Tibial nerve (tissue), 4 donors: ENCODE measurements at regions not wholly inside any gene's neighbourhood (a gene's known extent, or its start where the extent isn't known, plus 50 kb on each side); places are given as distances from the start of the nearest gene placed in this dataset.

Experiments used
- DNase-seq, 2 donors: peaks; one replicate each; pipeline ENCODE4 v3.0.0-alpha.2; 2019; ENCODE audit warnings: low spot score in 2 of 2
- H3K27ac ChIP-seq, 4 donors: fragments of 200-600 bp; sonication (generic) in 3 of 4; one replicate each; pipeline ENCODE4 v1.5.1; 2017 to 2019; ENCODE audit warnings: mild to moderate bottlenecking in 1 of 4
- H3K27me3 ChIP-seq, 2 donors: fragments of 200-600 bp; sonication (generic) in 1 of 2; one replicate each; pipeline versions ENCODE4 v1.5.1 to v1.6.0; 2017 to 2019
- H3K36me3 ChIP-seq, 3 donors: fragments of 200-600 bp; sonication (generic); one replicate each; pipeline ENCODE4 v1.5.1; 2018 to 2019
- H3K4me1 ChIP-seq, 4 donors: fragments of 200-600 bp; sonication (generic) in 3 of 4; one replicate each; pipeline ENCODE4 v1.5.1; 2017 to 2019
- H3K4me3 ChIP-seq, 4 donors: fragments of 200-600 bp; sonication (generic) in 3 of 4; one replicate each; pipeline ENCODE4 v1.5.1; 2017 to 2019; ENCODE audit warnings: mild to moderate bottlenecking in 1 of 4, moderate library complexity in 1 of 4
- H3K9me3 ChIP-seq, 4 donors: fragments of 200-600 bp; sonication (generic) in 3 of 4; one replicate each; pipeline ENCODE4 v1.5.1; 2017 to 2019
- EP300 ChIP-seq, 2 donors: sonication (generic); formaldehyde crosslinking; IDR thresholded peaks; one replicate each; pipeline ENCODE4 v1.6.1; 2017; ENCODE audit warnings: antibody characterized with exemption in 2 of 2, mild to moderate bottlenecking in 1 of 2
- POLR2A ChIP-seq, 2 donors: fragments of 450-650 bp; IDR thresholded peaks; one replicate each; pipeline ENCODE4 v1.6.1; 2017; ENCODE audit warnings: antibody characterized with exemption in 2 of 2, mild to moderate bottlenecking in 2 of 2, moderate library complexity in 2 of 2
- WGBS, 2 donors: methylation state at CpG; one replicate each; pipeline ENCODE4 v1.1.5; 2018; 5-methylcytosine and 5-hydroxymethylcytosine counted together
- TF ChIP-seq, protein P1 (sequence below), 5 experiments: fragments of 200-600 bp in 3 of 5; fragments of 450-650 bp in 2 of 5; sonication (generic) in 3 of 5; IDR thresholded peaks; one replicate each; pipeline ENCODE4 v1.5.1; 2016 to 2019; ENCODE audit warnings: antibody characterized with exemption in 5 of 5, mild to moderate bottlenecking in 3 of 5, moderate library complexity in 2 of 5

DNA sequence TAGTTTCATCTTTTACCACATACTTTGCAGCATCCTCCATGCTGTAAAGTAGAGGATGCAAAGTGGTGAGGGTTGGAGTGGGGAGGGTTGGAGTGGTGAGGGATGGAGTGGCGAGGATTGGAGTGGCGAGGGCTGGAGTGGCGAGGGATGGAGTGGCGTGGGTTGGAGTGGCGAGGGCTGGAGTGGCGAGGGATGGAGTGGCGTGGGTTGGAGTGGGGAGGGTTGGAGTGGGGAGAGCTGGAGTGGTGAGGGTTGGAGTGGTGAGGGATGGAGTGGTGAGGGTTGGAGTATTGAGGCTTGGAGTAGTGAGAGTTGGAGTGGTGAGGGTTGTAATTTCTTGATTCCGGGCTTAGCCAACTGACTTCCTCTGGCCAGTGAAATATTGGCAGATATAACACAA is 618.3 kb downstream of the MRPL39 start:
- Histone ChIP-seq H3K27me3 (no peaks in the 10 kb centered on the region), H3K27ac (no peak overlapping the region), H3K36me3 (no peaks in the 10 kb centered on the region), H3K9me3 (no peaks in the 10 kb centered on the region), H3K4me3 (no peak overlapping the region), H3K4me1 (no peaks in the 10 kb centered on the region)
- WGBS, 2 donors, result 87 to 93% methylated on average over 8 of the region's 8 CpGs
- no peak for DNase-seq
- TF ChIP-seq, protein P1, sequence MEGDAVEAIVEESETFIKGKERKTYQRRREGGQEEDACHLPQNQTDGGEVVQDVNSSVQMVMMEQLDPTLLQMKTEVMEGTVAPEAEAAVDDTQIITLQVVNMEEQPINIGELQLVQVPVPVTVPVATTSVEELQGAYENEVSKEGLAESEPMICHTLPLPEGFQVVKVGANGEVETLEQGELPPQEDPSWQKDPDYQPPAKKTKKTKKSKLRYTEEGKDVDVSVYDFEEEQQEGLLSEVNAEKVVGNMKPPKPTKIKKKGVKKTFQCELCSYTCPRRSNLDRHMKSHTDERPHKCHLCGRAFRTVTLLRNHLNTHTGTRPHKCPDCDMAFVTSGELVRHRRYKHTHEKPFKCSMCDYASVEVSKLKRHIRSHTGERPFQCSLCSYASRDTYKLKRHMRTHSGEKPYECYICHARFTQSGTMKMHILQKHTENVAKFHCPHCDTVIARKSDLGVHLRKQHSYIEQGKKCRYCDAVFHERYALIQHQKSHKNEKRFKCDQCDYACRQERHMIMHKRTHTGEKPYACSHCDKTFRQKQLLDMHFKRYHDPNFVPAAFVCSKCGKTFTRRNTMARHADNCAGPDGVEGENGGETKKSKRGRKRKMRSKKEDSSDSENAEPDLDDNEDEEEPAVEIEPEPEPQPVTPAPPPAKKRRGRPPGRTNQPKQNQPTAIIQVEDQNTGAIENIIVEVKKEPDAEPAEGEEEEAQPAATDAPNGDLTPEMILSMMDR (IDR thresholded peaks at IDR 0.05), result no peak
- no peak for TF ChIP-seq POLR2A (IDR thresholded peaks at IDR 0.05)
- TF ChIP-seq EP300 (IDR thresholded peaks at IDR 0.05), result no peak

DNA sequence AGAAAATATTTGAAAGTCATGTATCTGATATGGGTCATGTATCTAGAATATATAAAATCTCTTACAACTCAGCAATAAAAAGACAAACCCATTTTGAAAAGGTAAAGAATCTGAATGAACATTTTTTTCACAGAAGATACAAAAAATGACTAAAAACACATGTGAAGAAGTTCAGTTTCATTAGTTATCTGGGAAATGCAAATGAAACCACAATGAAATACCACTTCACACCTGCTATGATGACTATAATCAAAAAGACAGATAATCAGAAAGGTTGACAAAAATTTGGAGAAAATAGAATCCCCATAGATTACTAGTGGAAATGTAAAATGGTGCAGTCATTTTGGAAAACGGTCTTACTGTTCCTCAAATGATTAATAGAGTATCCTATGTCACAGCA is 631.0 kb downstream of the MRPL39 start:
- 68 to 85% methylated on average over 1 of the region's 1 CpG for WGBS, 2 donors
- H3K9me3 ChIP-seq, result peaks cover 0 to 16% (median 0%) of the 10 kb centered on the region in 4 donors
- H3K27ac ChIP-seq, result no peak overlapping the region
- DNase-seq, result no peak
- H3K27me3 ChIP-seq, result no peaks in the 10 kb centered on the region
- H3K36me3 ChIP-seq, result no peaks in the 10 kb centered on the region
- H3K4me3 ChIP-seq, result no peak overlapping the region
- no peaks in the 10 kb centered on the region for H3K4me1 ChIP-seq
- TF ChIP-seq, protein P1 (IDR thresholded peaks at IDR 0.05), result no peak
- TF ChIP-seq EP300 (IDR thresholded peaks at IDR 0.05), result no peak
- TF ChIP-seq POLR2A (IDR thresholded peaks at IDR 0.05), result no peak

DNA sequence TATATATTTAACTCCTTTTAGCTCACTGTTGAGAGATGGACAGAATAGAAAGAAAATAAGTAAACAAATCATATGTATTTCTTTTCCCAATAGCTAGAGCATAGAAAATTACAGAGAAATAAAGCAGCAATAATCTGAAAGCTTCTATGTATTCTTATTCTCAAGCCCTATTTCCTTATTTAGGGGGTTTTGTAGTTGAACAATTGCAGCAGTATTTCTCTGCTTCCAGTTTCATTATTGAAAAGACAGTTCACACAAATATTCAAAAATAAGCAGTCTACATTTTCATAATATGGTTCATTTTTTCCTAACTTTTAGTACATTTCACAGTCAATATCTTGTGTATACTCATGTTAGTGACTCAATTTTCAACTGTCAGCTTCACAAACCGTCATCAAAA is 638.2 kb downstream of the MRPL39 start:
- no peak for DNase-seq
- no peak overlapping the region for H3K4me3 ChIP-seq
- 45 to 52% methylated on average over 1 of the region's 1 CpG for WGBS, 2 donors

DNA sequence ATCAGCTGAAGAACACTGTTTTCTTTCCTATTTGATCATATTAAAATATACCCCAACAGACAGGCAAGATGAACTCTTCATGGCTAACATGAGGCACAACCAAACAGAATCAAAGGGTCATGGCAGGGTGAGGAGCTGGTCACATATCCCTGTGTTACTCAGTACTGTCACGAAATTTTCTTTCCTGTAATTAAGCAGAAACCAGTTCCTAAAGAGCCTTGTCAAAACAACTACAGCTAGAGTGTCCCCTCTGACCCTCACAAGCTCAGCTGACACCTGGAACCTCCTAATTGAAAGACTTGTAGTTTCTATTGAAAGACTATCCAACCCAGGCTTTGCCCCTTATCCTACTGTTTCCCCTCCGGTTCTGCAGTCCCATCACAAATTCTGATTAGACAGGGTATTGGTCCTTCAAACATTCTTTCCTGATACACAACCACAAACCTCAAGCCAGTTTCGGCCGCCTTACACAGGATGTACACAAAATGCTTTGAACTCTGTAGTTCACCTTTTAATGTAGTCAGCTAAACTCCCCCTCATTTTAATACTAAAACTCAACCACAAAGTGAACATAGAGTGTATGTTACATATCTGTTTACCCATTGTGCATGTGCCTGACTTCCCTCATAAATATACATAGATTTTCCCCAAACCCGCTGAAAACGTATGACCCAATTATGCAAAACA is 651.9 kb downstream of the MRPL39 start:
- no peak overlapping the region for H3K27ac ChIP-seq

More for the DNA sequence above, 638.2 kb downstream of the MRPL39 start:
- Histone ChIP-seq H3K36me3 (no peaks in the 10 kb centered on the region), H3K4me1 (no peaks in the 10 kb centered on the region), H3K9me3 (peaks cover 0 to 22% (median 0%) of the 10 kb centered on the region in 4 donors), H3K27ac (no peak overlapping the region), H3K27me3 (no peaks in the 10 kb centered on the region)
- TF ChIP-seq, protein P1 (IDR thresholded peaks at IDR 0.05), result no peak
- TF ChIP-seq POLR2A (IDR thresholded peaks at IDR 0.05) (no peak), EP300 (IDR thresholded peaks at IDR 0.05) (no peak)

DNA sequence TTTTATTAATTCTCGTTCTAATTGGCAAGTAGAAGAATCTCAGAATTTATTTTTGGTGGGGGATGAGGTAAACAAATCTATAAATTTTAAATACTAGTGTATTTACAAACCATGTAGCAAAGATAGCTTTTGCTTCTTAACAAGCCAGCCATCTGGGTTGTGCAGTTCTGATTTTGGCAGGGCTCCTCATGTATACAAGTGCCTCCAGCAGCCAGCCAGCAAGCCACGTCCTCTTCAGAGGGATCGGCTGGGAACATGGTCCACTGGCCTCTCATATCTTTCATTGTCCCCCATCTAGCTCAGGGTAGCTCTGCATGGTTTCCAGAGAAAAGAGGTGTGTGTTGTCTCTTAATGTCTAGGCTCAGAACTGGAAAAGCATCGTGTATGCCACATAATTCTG is 659.1 kb downstream of the MRPL39 start:
- Histone ChIP-seq H3K4me1 (no peaks in the 10 kb centered on the region), H3K36me3 (no peaks in the 10 kb centered on the region), H3K27me3 (no peaks in the 10 kb centered on the region), H3K9me3 (no peaks in the 10 kb centered on the region), H3K27ac (no peak overlapping the region), H3K4me3 (no peak overlapping the region)
- no peak for DNase-seq
- TF ChIP-seq POLR2A (IDR thresholded peaks at IDR 0.05) (no peak), EP300 (IDR thresholded peaks at IDR 0.05) (no peak)
- TF ChIP-seq, protein P1 (IDR thresholded peaks at IDR 0.05), result no peak
- 67 to 75% methylated on average over 4 of the region's 4 CpGs for WGBS, 2 donors

More for the DNA sequence above, 651.9 kb downstream of the MRPL39 start:
- H3K27me3 ChIP-seq, result no peaks in the 10 kb centered on the region
- H3K4me1 ChIP-seq, result no peaks in the 10 kb centered on the region
- no peak for DNase-seq
- no peaks in the 10 kb centered on the region for H3K9me3 ChIP-seq
- no peak for TF ChIP-seq POLR2A (IDR thresholded peaks at IDR 0.05)
- TF ChIP-seq, protein P1 (IDR thresholded peaks at IDR 0.05), result no peak
- TF ChIP-seq EP300 (IDR thresholded peaks at IDR 0.05), result no peak
- no peak overlapping the region for H3K4me3 ChIP-seq
- 57 to 69% methylated on average over 6 of the region's 6 CpGs for WGBS, 2 donors
- no peaks in the 10 kb centered on the region for H3K36me3 ChIP-seq
